ENCODE measurements at regions not wholly inside any gene's neighbourhood (a gene's known extent, or its start where the extent isn't known, plus 50 kb on each side); places are given as distances from the start of the nearest gene placed in this dataset.

- no peak for DNase-seq
- Mint-ChIP-seq H3K9me3 (ENCODE audit: unreplicated experiment) (no peaks in the 10 kb centered on the region), H3K27me3 (ENCODE audit: insufficient read depth, unreplicated experiment) (peaks cover 7% of the 10 kb centered on the region), H3K36me3 (ENCODE audit: insufficient read depth, unreplicated experiment) (no peaks in the 10 kb centered on the region), H3K27ac (ENCODE audit: unreplicated experiment) (no peak overlapping the region), H3K4me3 (ENCODE audit: unreplicated experiment) (no peak overlapping the region), H3K4me1 (ENCODE audit: low read depth, unreplicated experiment) (no peaks in the 10 kb centered on the region)
- no peak for TF ChIP-seq CTCF (IDR thresholded peaks at IDR 0.05; ENCODE audit: insufficient read depth in 1 of 2, low read depth in 1 of 2, low read length in 1 of 2, severe bottlenecking in 1 of 2, unreplicated experiment in 1 of 2)
- intact Hi-C loops (cut with micrococcal nuclease; ENCODE audit: unreplicated experiment), result no loop called here
- Histone ChIP-seq H3K4me1 (no peaks in the 10 kb centered on the region), H3K9me3 (no peaks in the 10 kb centered on the region), H3K4me3 (ENCODE audit: low read depth, low read length) (no peak overlapping the region), H3K27me3 (replicated peaks; ENCODE audit: control insufficient read depth, insufficient read depth, low read length) (no peaks in the 10 kb centered on the region), H3K36me3 (ENCODE audit: control insufficient read depth, insufficient read depth, low read length) (no peaks in the 10 kb centered on the region)
- BruUV-seq (replicated peaks), result no TSS peak
- POLR2A ChIA-PET, result no interaction called here
- CTCF ChIA-PET, result no interaction called here
Observed at GRCh38 chr3:117863146-117863545, 1153.6 kb downstream of the TUSC7 start.

- Mint-ChIP-seq H3K9me3 (ENCODE audit: unreplicated experiment) (no peaks in the 10 kb centered on the region), H3K4me3 (ENCODE audit: unreplicated experiment) (no peak overlapping the region), H3K27ac (ENCODE audit: unreplicated experiment) (no peak overlapping the region), H3K4me1 (ENCODE audit: low read depth, unreplicated experiment) (no peaks in the 10 kb centered on the region), H3K27me3 (ENCODE audit: insufficient read depth, unreplicated experiment) (peaks cover 5% of the 10 kb centered on the region), H3K36me3 (ENCODE audit: insufficient read depth, unreplicated experiment) (no peaks in the 10 kb centered on the region)
- TF ChIP-seq CTCF (IDR thresholded peaks at IDR 0.05; ENCODE audit: insufficient read depth in 1 of 2, low read depth in 1 of 2, low read length in 1 of 2, severe bottlenecking in 1 of 2, unreplicated experiment in 1 of 2), result no peak
- Histone ChIP-seq H3K27me3 (replicated peaks; ENCODE audit: control insufficient read depth, insufficient read depth, low read length) (no peaks in the 10 kb centered on the region), H3K4me1 (no peaks in the 10 kb centered on the region), H3K36me3 (ENCODE audit: control insufficient read depth, insufficient read depth, low read length) (no peaks in the 10 kb centered on the region), H3K4me3 (ENCODE audit: low read depth, low read length) (no peak overlapping the region), H3K9me3 (no peaks in the 10 kb centered on the region)
- ChIA-PET CTCF (no interaction called here), POLR2A (no interaction called here)
- intact Hi-C loops (cut with micrococcal nuclease; ENCODE audit: unreplicated experiment), result no loop called here
- BruUV-seq (replicated peaks), result no TSS peak
- DNase-seq, result no peak
Observed at GRCh38 chr3:117865338-117865737, 1155.8 kb downstream of the TUSC7 start.

GRCh38 chr3:117868766-117869165 is 1159.2 kb downstream of the TUSC7 start:
- intact Hi-C loops (cut with micrococcal nuclease; ENCODE audit: unreplicated experiment), result no loop called here
- Mint-ChIP-seq H3K36me3 (ENCODE audit: insufficient read depth, unreplicated experiment) (no peaks in the 10 kb centered on the region), H3K27ac (ENCODE audit: unreplicated experiment) (no peak overlapping the region), H3K4me1 (ENCODE audit: low read depth, unreplicated experiment) (no peaks in the 10 kb centered on the region), H3K27me3 (ENCODE audit: insufficient read depth, unreplicated experiment) (peaks cover 5% of the 10 kb centered on the region), H3K4me3 (ENCODE audit: unreplicated experiment) (no peak overlapping the region), H3K9me3 (ENCODE audit: unreplicated experiment) (no peaks in the 10 kb centered on the region)
- no peaks in the 10 kb centered on the region for H3K36me3 ChIP-seq (ENCODE audit: control insufficient read depth, insufficient read depth, low read length)
- CTCF ChIA-PET, result no interaction called here
- TF ChIP-seq CTCF (IDR thresholded peaks at IDR 0.05; ENCODE audit: insufficient read depth in 1 of 2, low read depth in 1 of 2, low read length in 1 of 2, severe bottlenecking in 1 of 2, unreplicated experiment in 1 of 2), result no peak
- POLR2A ChIA-PET, result no interaction called here
- no peaks in the 10 kb centered on the region for H3K9me3 ChIP-seq
- BruUV-seq (replicated peaks), result no TSS peak
- no peak for DNase-seq
- H3K4me1 ChIP-seq, result no peaks in the 10 kb centered on the region
- H3K4me3 ChIP-seq (ENCODE audit: low read depth, low read length), result no peak overlapping the region
- no peaks in the 10 kb centered on the region for H3K27me3 ChIP-seq (replicated peaks; ENCODE audit: control insufficient read depth, insufficient read depth, low read length)
